ENCODE measurements at regions not wholly inside any gene's neighbourhood (a gene's known extent, or its start where the extent isn't known, plus 50 kb on each side); places are given as distances from the start of the nearest gene placed in this dataset.

DNA sequence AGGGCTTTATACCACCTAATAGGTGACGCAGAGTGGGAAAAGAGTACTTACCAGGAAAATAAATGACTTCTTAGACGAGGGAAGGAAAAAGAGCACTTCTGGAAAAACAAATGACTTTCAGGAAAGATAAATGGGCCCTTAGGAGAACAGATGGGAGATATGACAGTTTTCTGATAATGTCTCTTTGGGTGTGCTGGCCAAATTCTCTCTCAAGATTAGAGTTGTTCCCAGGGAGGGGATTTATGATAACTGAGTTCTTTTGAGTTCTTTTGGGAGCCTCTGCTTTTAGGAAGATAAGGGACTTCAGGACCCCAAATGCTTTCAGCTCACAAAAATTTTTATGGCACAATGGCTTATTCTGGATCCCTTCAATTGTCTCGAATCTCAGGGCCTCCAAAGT is 70.3 kb upstream of the EPCAM start:
- H3K9me3 ChIP-seq: no peaks in the 10 kb centered on the region
- WGBS (ENCODE audit: insufficient coverage, low coverage, low lambda C conversion rate, missing lambda C conversion rate): 50% methylated on average over 3 of the region's 3 CpGs
- DNase-seq (no peak), ATAC-seq (no peak)
- TF ChIP-seq, protein P1, sequence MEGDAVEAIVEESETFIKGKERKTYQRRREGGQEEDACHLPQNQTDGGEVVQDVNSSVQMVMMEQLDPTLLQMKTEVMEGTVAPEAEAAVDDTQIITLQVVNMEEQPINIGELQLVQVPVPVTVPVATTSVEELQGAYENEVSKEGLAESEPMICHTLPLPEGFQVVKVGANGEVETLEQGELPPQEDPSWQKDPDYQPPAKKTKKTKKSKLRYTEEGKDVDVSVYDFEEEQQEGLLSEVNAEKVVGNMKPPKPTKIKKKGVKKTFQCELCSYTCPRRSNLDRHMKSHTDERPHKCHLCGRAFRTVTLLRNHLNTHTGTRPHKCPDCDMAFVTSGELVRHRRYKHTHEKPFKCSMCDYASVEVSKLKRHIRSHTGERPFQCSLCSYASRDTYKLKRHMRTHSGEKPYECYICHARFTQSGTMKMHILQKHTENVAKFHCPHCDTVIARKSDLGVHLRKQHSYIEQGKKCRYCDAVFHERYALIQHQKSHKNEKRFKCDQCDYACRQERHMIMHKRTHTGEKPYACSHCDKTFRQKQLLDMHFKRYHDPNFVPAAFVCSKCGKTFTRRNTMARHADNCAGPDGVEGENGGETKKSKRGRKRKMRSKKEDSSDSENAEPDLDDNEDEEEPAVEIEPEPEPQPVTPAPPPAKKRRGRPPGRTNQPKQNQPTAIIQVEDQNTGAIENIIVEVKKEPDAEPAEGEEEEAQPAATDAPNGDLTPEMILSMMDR (IDR thresholded peaks at IDR 0.05): no peak
- TF ChIP-seq POLR2A (IDR thresholded peaks at IDR 0.05): no peak
- no peaks in the 10 kb centered on the region for H3K4me1 ChIP-seq
- H3K36me3 ChIP-seq: no peaks in the 10 kb centered on the region
- no peak overlapping the region for H3K27ac ChIP-seq
- intact Hi-C loops (cut with DNase I): no loop called here
- H3K4me3 ChIP-seq: no peak overlapping the region
- no peaks in the 10 kb centered on the region for H3K27me3 ChIP-seq

- peak in 1 of 4 donors; percentile 55 for ATAC-seq
- no peak overlapping the region for H3K4me3 ChIP-seq
- H3K4me1 ChIP-seq: no peaks in the 10 kb centered on the region
- 72% methylated on average over 6 of the region's 7 CpGs for WGBS (ENCODE audit: insufficient coverage, low coverage, low lambda C conversion rate, missing lambda C conversion rate)
- no peaks in the 10 kb centered on the region for H3K36me3 ChIP-seq
- no peak for DNase-seq
- TF ChIP-seq, protein P1 (IDR thresholded peaks at IDR 0.05): no peak
- TF ChIP-seq POLR2A (IDR thresholded peaks at IDR 0.05): no peak
- no peaks in the 10 kb centered on the region for H3K9me3 ChIP-seq
- no peak overlapping the region for H3K27ac ChIP-seq
- H3K27me3 ChIP-seq: no peaks in the 10 kb centered on the region
- intact Hi-C loops (cut with DNase I): no loop called here
These were observed 71.2 kb upstream of the EPCAM start for GRCh38 chr2:47297767-47298425.

DNA sequence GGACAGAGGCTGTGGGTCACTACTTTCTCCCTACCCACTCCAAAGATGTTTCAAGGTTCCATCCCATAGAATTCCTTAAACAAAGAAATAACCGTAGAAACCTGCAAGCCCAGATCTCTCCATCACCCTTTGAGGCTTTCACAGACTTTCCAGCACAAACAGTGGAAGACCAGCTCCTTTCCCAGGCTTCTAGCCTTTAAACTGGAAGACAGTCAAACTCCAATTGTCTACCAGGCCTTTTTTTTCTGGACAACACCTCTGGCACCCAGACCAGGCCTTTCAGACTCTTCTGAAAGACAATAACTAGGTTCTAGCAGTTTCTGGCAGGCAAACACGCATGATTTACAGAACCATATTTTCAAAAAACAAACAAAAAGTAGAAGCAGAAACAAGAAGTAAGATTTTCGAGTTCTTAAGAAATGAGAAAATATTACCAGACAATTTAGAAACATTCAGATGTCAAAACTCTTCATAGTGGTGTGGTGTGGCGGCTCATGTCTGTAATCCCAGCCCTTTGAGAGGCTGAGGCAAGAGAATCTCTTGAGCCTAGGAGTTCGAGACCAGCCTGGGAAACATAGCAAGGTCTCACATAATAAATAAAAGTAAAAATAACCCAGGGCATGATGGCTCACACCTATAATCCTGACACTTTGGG is 73.0 kb upstream of the EPCAM start:
- H3K4me1 ChIP-seq: no peaks in the 10 kb centered on the region

DNA sequence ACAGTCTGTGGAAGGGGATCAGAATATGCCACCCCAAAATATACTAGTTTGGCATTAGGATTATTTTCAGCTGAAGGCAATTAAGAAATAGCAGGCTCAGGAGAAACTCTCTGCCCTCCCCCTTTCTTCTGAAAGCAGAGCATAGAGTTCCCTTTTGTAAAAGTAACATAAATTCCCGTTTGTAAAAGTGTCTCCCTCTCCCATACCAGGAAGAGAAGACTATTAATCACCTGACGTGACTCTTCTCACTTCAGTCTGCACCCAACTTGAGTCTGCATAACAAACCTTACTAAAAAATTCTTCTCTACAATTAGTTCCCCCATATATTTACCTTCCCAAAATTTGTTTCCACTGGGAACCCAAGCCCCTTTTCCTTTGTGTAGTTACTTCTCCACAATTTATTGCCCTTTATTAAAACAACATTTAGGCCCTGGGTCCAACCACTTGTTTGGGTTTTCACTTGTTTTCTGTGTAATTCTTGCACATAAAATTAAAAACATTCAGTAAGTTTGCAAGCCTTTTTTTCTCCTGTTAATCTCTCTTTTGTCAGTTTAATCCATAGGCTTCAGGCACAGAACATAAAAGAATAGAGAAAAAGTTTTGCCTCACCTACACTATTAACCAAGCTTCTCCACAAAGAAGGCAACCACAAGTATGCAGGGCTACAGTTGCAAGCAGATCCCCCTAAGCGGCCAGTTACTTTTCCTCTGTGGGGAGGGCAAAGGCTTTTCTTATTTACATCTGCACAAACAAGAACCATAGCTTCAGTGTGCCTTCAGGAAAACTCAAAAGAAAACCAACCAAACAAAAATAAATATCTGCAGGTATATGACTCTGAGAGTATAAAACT is 73.8 kb upstream of the EPCAM start:
- peak in 1 of 4 donors; percentile 27 for ATAC-seq
- TF ChIP-seq, protein P1 (IDR thresholded peaks at IDR 0.05): no peak
- no peak for TF ChIP-seq POLR2A (IDR thresholded peaks at IDR 0.05)
- no peaks in the 10 kb centered on the region for H3K9me3 ChIP-seq

More for the DNA sequence above, 73.0 kb upstream of the EPCAM start:
- DNase-seq (no peak), ATAC-seq (peak in 1 of 4 donors; percentile 27)
- Histone ChIP-seq H3K27ac (no peak overlapping the region), H3K9me3 (no peaks in the 10 kb centered on the region), H3K4me3 (no peak overlapping the region), H3K36me3 (no peaks in the 10 kb centered on the region), H3K27me3 (no peaks in the 10 kb centered on the region)
- intact Hi-C loops (cut with DNase I): no loop called here
- WGBS (ENCODE audit: insufficient coverage, low coverage, low lambda C conversion rate, missing lambda C conversion rate): 66% methylated on average over 5 of the region's 5 CpGs
- TF ChIP-seq POLR2A (IDR thresholded peaks at IDR 0.05): no peak
- TF ChIP-seq, protein P1 (IDR thresholded peaks at IDR 0.05): no peak

More for the DNA sequence above, 73.8 kb upstream of the EPCAM start:
- Histone ChIP-seq H3K4me3 (no peak overlapping the region), H3K4me1 (no peaks in the 10 kb centered on the region), H3K27ac (no peak overlapping the region), H3K36me3 (no peaks in the 10 kb centered on the region), H3K27me3 (no peaks in the 10 kb centered on the region)
- WGBS (ENCODE audit: insufficient coverage, low coverage, low lambda C conversion rate, missing lambda C conversion rate): 64% methylated on average over 3 of the region's 3 CpGs
- no peak for DNase-seq
- intact Hi-C loops (cut with DNase I): no loop called here

Measured in right lobe of liver (tissue), 6 donors.